GM19468 (cell line): ENCODE measurements at regions not wholly inside any gene's neighbourhood (a gene's known extent, or its start where the extent isn't known, plus 50 kb on each side); places are given as distances from the start of the nearest gene placed in this dataset.

Experiments used
- ATAC-seq: cut with Tn5 transposase; IDR thresholded peaks from one replicate; pipeline ENCODE4 v1.9.1; 2021; ENCODE audit warnings: mild to moderate bottlenecking, moderate library complexity, moderate number of reproducible peaks; ENCODE audit not compliant: unreplicated experiment; ENCODE audit errors: extremely low read depth

DNA sequence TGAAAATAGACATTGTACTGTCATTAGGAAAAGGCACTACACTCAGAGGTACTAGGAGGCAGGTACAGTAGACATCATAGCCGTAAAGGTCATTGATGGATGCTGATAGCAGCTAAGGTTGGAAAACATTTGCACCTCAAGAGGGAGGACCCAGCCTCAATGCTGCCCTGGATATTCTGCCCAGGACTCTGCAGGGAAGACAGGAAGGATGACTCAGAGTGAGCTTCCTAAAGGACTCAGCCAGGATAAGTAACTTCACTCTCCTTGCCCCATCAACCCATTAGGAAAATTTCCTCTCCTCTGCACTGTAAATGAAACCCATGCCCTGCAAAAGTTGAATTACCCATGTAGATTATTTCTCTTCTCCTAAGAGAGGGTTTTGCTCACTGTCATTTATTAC lies 617.9 kb upstream of the MKI67 start:
- ATAC-seq, result no peak

GRCh38 chr10:128744811-128745305 lies 618.6 kb upstream of the MKI67 start:
- no peak for ATAC-seq

DNA sequence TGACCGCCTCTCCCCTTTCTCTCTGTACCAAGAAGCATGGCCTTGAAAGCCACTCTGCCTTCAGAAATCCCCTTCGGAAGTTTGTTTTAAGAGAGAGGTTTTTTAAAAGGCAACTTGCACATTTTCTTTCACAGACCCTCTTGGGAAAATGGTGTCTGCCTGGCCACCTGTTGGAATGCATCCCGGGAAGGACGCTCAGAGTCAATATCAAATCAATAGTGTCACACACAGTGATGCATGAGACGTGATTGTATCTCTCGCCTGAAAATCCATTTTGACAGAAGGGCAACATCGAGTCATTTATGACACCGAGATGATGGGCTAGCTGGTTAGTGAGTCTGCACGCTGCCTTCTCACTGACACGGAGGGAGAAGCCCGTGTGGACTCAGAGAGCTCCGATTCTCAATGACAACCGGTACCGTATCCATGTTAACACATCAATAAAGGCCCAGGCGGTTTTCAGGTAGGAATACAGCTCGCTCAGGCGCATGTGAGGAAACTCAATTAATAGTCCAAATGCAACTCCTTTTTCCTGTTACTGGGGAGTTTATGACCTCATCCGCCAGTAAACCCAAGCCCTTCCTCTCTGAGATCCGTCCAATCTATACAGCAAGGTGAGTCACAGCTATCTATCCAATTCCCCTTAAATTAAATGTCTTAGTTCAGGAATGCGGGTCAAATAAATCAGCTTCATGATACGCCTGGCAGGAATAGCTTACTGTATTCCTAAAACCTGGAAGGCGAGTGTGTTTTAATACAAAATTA lies 621.5 kb upstream of the MKI67 start:
- ATAC-seq, result no peak

- ATAC-seq, result no peak
Measured at GRCh38 chr10:128751284-128751683, 625.1 kb upstream of the MKI67 start.

GRCh38 chr10:128751851-128752250 lies 625.6 kb upstream of the MKI67 start:
- ATAC-seq, result no peak

DNA sequence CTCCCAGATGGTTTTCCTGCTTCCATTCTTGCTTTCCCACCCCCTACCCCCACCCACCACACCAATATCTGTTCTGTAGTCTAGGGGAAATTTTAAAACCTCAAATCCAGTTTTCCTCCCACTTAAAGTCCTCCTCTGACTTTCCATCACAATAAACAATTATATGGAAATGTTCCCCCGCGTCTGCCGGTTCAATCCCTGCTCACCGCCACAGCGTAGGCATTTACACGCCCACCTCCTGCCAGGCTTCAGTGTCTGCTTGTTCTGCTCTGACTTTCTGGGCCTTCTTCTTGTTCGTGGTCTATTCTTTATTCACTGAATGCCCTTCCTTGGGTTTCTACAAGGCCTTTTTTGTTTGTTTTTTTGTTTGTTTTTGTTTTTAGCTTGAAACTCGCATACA lies 633.0 kb upstream of the MKI67 start:
- no peak for ATAC-seq

- ATAC-seq, result no peak
Measured at GRCh38 chr10:128763588-128763987, 637.4 kb upstream of the MKI67 start.

DNA sequence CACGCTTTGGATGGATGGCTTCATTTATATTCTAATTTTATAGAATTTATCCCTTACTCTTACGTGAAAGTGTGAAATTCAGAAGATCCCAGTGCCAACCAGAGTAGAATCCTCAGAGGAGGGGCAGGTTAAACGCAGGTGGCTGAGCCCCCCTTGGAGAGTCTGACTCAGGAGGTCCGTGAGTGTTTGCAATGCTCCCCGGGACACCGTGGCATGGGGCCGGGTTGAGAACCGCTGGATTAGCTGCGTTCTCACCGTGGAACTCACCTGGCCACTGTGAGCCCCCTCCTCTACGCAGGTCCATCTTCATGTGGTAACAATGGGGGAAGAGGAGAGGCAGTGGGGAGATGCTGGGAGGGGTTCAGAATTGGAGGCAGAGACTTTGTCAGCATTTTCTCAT lies 638.0 kb upstream of the MKI67 start:
- ATAC-seq, result no peak

DNA sequence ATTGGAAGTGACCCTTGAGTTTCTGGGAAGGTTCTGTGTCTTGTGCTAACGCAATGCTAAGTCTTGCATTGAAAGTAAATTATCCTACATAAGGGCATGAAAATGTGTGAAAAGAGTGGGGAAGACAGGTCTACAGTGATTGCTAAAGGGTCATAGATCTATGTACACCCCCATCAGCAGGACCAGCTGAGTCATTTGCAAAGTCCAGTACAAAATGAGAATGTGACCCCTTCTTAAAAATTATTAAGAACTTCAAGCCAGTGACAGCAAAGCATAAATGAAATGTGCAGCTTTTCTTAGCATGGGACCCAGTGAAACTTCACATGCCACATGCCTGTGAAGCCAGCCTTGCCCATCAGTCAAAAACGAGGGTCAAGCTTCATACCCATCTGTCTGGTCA lies 640.7 kb upstream of the MKI67 start:
- no peak for ATAC-seq

DNA sequence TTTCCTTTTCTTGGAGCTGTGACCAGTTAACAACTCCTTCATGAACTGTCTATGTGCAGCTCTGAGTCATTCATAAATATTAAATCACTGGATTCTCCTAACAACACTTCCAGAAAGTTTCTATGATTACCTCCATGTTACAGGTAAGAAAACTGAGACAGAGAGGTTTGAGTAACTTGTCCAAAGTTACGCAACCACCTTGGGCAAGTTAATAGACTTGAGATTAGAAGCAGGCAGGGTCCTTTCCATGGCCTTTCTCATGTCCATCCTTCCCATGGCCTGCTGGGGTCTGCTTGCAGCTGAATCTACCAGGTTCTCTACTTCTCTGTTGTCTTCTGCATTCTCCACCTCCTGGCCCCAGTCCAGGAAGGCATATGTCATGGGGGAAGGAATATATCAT lies 648.8 kb upstream of the MKI67 start:
- ATAC-seq, result no peak

DNA sequence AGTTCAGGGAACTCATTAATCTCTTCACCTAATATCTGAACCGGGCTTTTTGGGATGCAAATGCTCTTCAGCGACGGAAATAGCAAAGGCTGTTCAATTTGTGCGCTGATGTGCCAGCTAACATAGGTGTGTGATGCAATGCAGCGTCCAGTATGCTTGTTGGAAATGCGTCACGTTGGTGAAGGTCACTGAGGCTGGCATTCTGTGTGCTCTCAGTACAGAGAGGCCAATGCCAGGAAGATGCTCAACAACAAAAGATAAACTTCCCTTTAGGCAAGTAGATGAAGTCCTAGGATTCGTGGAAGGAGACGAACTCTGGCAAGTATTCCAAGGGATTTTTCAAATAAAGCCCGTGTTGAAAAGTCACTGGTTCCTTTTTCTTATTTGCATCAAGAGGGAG lies 649.5 kb upstream of the MKI67 start:
- no peak for ATAC-seq

GRCh38 chr10:128776673-128777252 lies 650.5 kb upstream of the MKI67 start:
- ATAC-seq, result no peak

DNA sequence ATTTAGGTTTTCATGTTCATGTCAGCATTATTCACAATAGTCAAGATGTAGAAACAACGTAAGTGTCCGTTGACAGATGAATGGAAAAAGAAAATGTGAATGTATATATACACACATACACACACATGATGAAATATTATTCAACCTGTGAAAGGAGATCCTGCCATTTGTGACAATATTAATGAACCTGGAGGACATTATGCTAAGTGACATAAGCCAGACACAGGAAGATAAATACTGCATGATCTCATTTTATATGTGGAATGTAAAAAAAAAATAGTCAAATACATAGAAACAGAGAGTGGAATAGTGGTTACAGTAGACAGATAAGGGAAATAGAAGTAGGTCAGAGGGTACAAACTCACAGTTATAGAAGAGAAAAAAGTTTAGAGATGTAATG lies 651.1 kb upstream of the MKI67 start:
- ATAC-seq, result no peak

DNA sequence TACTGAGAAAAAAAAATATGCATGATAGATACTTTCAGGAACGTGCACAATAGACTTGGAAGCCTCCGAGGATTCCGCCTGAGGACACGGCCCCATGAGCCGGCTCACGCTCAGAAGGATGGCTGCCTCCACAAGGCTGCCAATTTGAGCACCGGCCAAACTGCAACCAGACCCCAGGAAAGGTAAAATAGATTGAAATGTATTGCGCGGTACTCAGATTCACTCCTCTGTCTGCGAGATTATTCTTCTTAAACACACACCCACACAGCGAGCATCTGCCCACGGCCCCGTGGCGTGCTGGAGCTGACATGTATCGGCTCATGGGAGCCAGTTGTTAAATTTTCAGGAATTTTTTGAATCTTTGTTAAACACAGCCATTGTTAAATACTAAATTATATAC lies 653.2 kb upstream of the MKI67 start:
- ATAC-seq, result no peak

GRCh38 chr10:128780156-128780761 lies 654.0 kb upstream of the MKI67 start:
- ATAC-seq, result no peak

- ATAC-seq, result no peak
Measured at GRCh38 chr10:128781637-128782036, 655.4 kb upstream of the MKI67 start.

DNA sequence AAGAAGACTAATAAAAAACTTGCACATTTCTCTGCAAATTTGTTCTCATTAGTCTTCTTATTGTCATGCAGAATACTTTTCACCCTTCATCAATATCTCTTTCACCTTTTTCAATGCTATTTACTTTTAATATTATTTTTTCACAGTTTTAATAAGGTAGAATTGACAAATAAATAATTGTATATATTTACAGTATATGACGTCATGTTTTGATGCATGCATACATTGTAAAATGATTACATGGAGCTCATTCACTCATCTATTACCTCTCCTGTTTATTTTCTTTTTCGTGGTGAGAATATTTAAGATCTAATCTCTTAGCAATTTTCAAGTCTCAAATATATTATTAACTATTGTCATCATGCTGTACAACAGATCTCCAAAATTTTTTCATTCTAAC lies 658.2 kb upstream of the MKI67 start:
- ATAC-seq, result no peak

- no peak for ATAC-seq
Measured at GRCh38 chr10:128792426-128793140, 666.4 kb upstream of the MKI67 start.

GRCh38 chr10:128793726-128794655 lies 667.8 kb upstream of the MKI67 start:
- ATAC-seq, result no peak

- no peak for ATAC-seq
Measured at GRCh38 chr10:128796396-128796912, 670.2 kb upstream of the MKI67 start.
